Keratinocyte (primary cell): ENCODE measurements at regions not wholly inside any gene's neighbourhood (a gene's known extent, or its start where the extent isn't known, plus 50 kb on each side); places are given as distances from the start of the nearest gene placed in this dataset.

Experiments used
- EZH2 ChIP-seq: IDR thresholded peaks from one replicate; pipeline ENCODE4 v1.6.1; 2012; ENCODE audit warnings: inconsistent platforms, mild to moderate bottlenecking, low read length, moderate library complexity
- TF ChIP-seq, protein P1 (sequence below), 3 experiments: IDR thresholded peaks in 1 of 3; conservative IDR thresholded peaks in 1 of 3; optimal IDR thresholded peaks in 1 of 3; 2 replicates in 2 of 3; 3 replicates in 1 of 3; pipeline versions ENCODE3 to v1.5.1; 2011; ENCODE audit warnings: low read length in 3 of 3, mild to moderate bottlenecking in 3 of 3, moderate library complexity in 2 of 3, control low read depth in 1 of 3, inconsistent platforms in 1 of 3; ENCODE audit not compliant: insufficient read depth in 2 of 3; ENCODE audit errors: extremely low read depth in 1 of 3

- TF ChIP-seq, protein P1, sequence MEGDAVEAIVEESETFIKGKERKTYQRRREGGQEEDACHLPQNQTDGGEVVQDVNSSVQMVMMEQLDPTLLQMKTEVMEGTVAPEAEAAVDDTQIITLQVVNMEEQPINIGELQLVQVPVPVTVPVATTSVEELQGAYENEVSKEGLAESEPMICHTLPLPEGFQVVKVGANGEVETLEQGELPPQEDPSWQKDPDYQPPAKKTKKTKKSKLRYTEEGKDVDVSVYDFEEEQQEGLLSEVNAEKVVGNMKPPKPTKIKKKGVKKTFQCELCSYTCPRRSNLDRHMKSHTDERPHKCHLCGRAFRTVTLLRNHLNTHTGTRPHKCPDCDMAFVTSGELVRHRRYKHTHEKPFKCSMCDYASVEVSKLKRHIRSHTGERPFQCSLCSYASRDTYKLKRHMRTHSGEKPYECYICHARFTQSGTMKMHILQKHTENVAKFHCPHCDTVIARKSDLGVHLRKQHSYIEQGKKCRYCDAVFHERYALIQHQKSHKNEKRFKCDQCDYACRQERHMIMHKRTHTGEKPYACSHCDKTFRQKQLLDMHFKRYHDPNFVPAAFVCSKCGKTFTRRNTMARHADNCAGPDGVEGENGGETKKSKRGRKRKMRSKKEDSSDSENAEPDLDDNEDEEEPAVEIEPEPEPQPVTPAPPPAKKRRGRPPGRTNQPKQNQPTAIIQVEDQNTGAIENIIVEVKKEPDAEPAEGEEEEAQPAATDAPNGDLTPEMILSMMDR (optimal IDR thresholded peaks at IDR 0.05 in 1 of 3, IDR thresholded peaks at IDR 0.05 in 1 of 3, conservative IDR thresholded peaks at IDR 0.05 in 1 of 3; ENCODE audit: extremely low read depth in 1 of 3, insufficient read depth in 2 of 3, low read length in 3 of 3) = no peak
- TF ChIP-seq EZH2 = no peak
Observed at GRCh38 chr3:38878646-38879045, 62.6 kb upstream of the SCN10A start.
